H9 (cell line): ENCODE measurements at regions not wholly inside any gene's neighbourhood (a gene's known extent, or its start where the extent isn't known, plus 50 kb on each side); places are given as distances from the start of the nearest gene placed in this dataset.

Experiments
- DNase-seq: peaks from one replicate; pipeline ENCODE4 v3.0.0-alpha.2; 2017
- H2AFZ ChIP-seq: one replicate; pipeline ENCODE4 v1.6.1; 2013; ENCODE audit warnings: mild to moderate bottlenecking, low read length, control low read depth, moderate library complexity
- H2AK5ac ChIP-seq: 2 replicates; pipeline ENCODE4 v1.6.1; 2013; ENCODE audit warnings: low read length, control low read depth, mixed read lengths; ENCODE audit not compliant: insufficient read length
- H2BK120ac ChIP-seq: one replicate; pipeline ENCODE4 v1.6.1; 2013; ENCODE audit warnings: low read depth, mild to moderate bottlenecking, low read length, control low read depth, inconsistent platforms; ENCODE audit not compliant: poor library complexity, severe bottlenecking
- H2BK12ac ChIP-seq: 2 replicates; pipeline ENCODE4 v1.6.1; 2013; ENCODE audit warnings: low read length, control low read depth, mixed read lengths, low read depth; ENCODE audit not compliant: insufficient read length
- H2BK15ac ChIP-seq: 2 replicates; pipeline ENCODE4 v1.6.1; 2013; ENCODE audit warnings: low read depth, low read length, control low read depth
- H2BK20ac ChIP-seq: one replicate; pipeline ENCODE4 v1.6.1; 2013; ENCODE audit warnings: low read depth, mild to moderate bottlenecking, low read length, control low read depth, inconsistent platforms; ENCODE audit not compliant: poor library complexity, severe bottlenecking
- H2BK5ac ChIP-seq: 2 replicates; pipeline ENCODE4 v1.6.1; 2013; ENCODE audit warnings: low read length, control low read depth, mixed read lengths; ENCODE audit not compliant: insufficient read length
- H3K14ac ChIP-seq: 2 replicates; pipeline ENCODE4 v1.6.1; 2013; ENCODE audit warnings: low read length, control low read depth; ENCODE audit not compliant: insufficient read depth
- H3K18ac ChIP-seq: 2 replicates; pipeline ENCODE4 v1.6.1; 2013; ENCODE audit warnings: low read depth, mild to moderate bottlenecking, mixed read lengths, low read length, control low read depth; ENCODE audit not compliant: insufficient read length
- H3K23ac ChIP-seq: 2 replicates; pipeline ENCODE4 v1.6.1; 2013; ENCODE audit warnings: low read length, control low read depth, mixed read lengths, low read depth; ENCODE audit not compliant: insufficient read length
- H3K23me2 ChIP-seq: 2 replicates; pipeline ENCODE4 v1.6.1; 2013; ENCODE audit warnings: low read depth, mild to moderate bottlenecking, mixed read lengths, low read length, control low read depth; ENCODE audit not compliant: insufficient read length, poor library complexity, severe bottlenecking
- H3K27ac ChIP-seq: 2 replicates; pipeline ENCODE4 v1.5.1; 2013; ENCODE audit warnings: low read length, control low read depth, mixed read lengths, low read depth; ENCODE audit not compliant: insufficient read length
- H3K27me3 ChIP-seq: 2 replicates; pipeline ENCODE4 v1.6.1; 2013; ENCODE audit warnings: low read length, control low read depth, inconsistent platforms; ENCODE audit not compliant: insufficient read depth
- H3K4ac ChIP-seq: 2 replicates; pipeline ENCODE4 v1.6.1; 2013; ENCODE audit warnings: low read depth, mild to moderate bottlenecking, control low read depth, inconsistent platforms, low read length, moderate library complexity
- H3K4me1 ChIP-seq: 2 replicates; pipeline ENCODE4 v1.6.1; 2013; ENCODE audit warnings: low read length, control low read depth, inconsistent platforms; ENCODE audit not compliant: insufficient read depth
- H3K4me2 ChIP-seq: 2 replicates; pipeline ENCODE4 v1.6.1; 2013; ENCODE audit warnings: low read length, control low read depth, mixed read lengths; ENCODE audit not compliant: insufficient read length, insufficient read depth
- H3K56ac ChIP-seq: 2 replicates; pipeline ENCODE4 v1.6.1; 2013; ENCODE audit warnings: low read depth, mild to moderate bottlenecking, mixed read lengths, low read length, control low read depth; ENCODE audit not compliant: insufficient read length
- H3K79me1 ChIP-seq: 2 replicates; pipeline ENCODE4 v1.6.1; 2013; ENCODE audit warnings: low read depth, mild to moderate bottlenecking, moderate library complexity, low read length, control low read depth, inconsistent platforms; ENCODE audit not compliant: insufficient read depth, poor library complexity, severe bottlenecking
- H3K79me2 ChIP-seq: 2 replicates; pipeline ENCODE4 v1.6.1; 2013; ENCODE audit warnings: low read length, control low read depth, inconsistent platforms; ENCODE audit not compliant: insufficient read depth
- H3K9ac ChIP-seq: 2 replicates; pipeline ENCODE4 v1.6.1; 2013; ENCODE audit warnings: low read length, control low read depth, mixed read lengths; ENCODE audit not compliant: insufficient read length; ENCODE audit errors: extremely low read depth
- H3K9me3 ChIP-seq: one replicate; pipeline ENCODE4 v1.6.1; 2013; ENCODE audit warnings: low read depth, low read length, inconsistent platforms; ENCODE audit not compliant: control insufficient read depth
- H3T11ph ChIP-seq: one replicate; pipeline ENCODE4 v1.6.1; 2013; ENCODE audit warnings: mild to moderate bottlenecking, low read length, control low read depth, inconsistent platforms
- H4K20me1 ChIP-seq: one replicate; pipeline ENCODE4 v1.6.1; 2013; ENCODE audit not compliant: control insufficient read depth, insufficient read length, insufficient read depth
- H4K5ac ChIP-seq: 2 replicates; pipeline ENCODE4 v1.6.1; 2013; ENCODE audit warnings: low read depth, mild to moderate bottlenecking, mixed read lengths, low read length, control low read depth; ENCODE audit not compliant: insufficient read length
- H4K8ac ChIP-seq: replicated peaks from 2 replicates; pipeline ENCODE4 v1.6.1; 2013; ENCODE audit warnings: low read length, control low read depth, mixed read lengths, low read depth; ENCODE audit not compliant: insufficient read length
- H4K91ac ChIP-seq: 2 replicates; pipeline ENCODE4 v1.6.1; 2013; ENCODE audit warnings: low read depth, mild to moderate bottlenecking, moderate library complexity, mixed read lengths, low read length, control low read depth; ENCODE audit not compliant: insufficient read length
- H3K27ac Mint-ChIP-seq, 3 experiments: 2 replicates in 2 of 3; 3 replicates in 1 of 3; pipeline ENCODE4 v1.8.0; 2020 to 2021; ENCODE audit warnings: mixed read lengths in 3 of 3, mild to moderate bottlenecking in 1 of 3, moderate library complexity in 1 of 3
- H3K27me3 Mint-ChIP-seq: 2 replicates; pipeline ENCODE4 v1.8.0; 2021; ENCODE audit warnings: low read depth, mild to moderate bottlenecking, moderate library complexity, mixed read lengths
- H3K36me3 Mint-ChIP-seq, 3 experiments: 2 replicates in 2 of 3; 3 replicates in 1 of 3; pipeline ENCODE4 v1.8.0; 2020 to 2021; ENCODE audit warnings: low read depth in 3 of 3, mixed read lengths in 3 of 3; ENCODE audit not compliant: insufficient read depth in 1 of 3
- H3K4me1 Mint-ChIP-seq, 2 experiments: 2 replicates each; pipeline ENCODE4 v1.8.0; 2020; ENCODE audit warnings: mixed read lengths in 2 of 2
- H3K4me3 Mint-ChIP-seq, 2 experiments: 2 replicates in 1 of 2; 3 replicates in 1 of 2; pipeline ENCODE4 v1.8.0; 2020 to 2021; ENCODE audit warnings: mild to moderate bottlenecking in 2 of 2, mixed read lengths in 2 of 2, moderate library complexity in 1 of 2
- H3K9me3 Mint-ChIP-seq, 2 experiments: 2 replicates in 1 of 2; 3 replicates in 1 of 2; pipeline ENCODE4 v1.8.0; 2020; ENCODE audit warnings: mild to moderate bottlenecking in 2 of 2, mixed read lengths in 2 of 2, moderate library complexity in 1 of 2
- WGBS: extraction: QIAGEN DNeasy Blood & Tissue Kit; methylation state at CpG from one replicate; pipeline ENCODE4 v1.1.7; 2013; ENCODE audit warnings: missing lambda C conversion rate, low lambda C conversion rate, mixed read lengths; ENCODE audit not compliant: insufficient read length; ENCODE audit errors: extremely low coverage; 5-methylcytosine and 5-hydroxymethylcytosine counted together
- TF ChIP-seq, protein P1 (sequence below): fragments of 200-600 bp; sonication (generic); conservative IDR thresholded peaks from 3 replicates; pipeline ENCODE4 v1.8.0; 2021; ENCODE audit warnings: antibody characterized with exemption, mild to moderate bottlenecking

DNA sequence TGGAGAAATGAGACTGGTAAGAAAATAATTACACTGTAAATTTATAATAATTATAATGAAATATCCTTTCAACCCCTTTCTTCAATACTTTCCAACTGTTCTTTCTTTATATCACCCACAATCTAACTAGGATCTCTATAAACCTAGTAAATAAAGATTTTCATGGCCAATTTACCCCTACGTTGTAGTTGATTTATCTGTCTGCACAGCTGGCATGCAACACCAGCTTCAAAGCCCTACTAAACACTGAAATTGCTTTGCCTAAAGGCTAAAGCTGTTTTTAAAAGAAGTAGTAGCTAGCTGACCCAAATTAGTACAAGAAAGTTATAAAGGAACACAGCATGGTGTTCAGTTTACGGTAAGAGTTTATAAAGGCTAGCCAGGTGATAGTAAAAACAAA is 140.1 kb downstream of the NOL4 start:
- no peak overlapping the region for H3K23ac ChIP-seq
- Mint-ChIP-seq H3K4me3 (no peak overlapping the region), H3K4me1 (no peaks in the 10 kb centered on the region), H3K27me3 (no peaks in the 10 kb centered on the region), H3K27ac (no peak overlapping the region), H3K9me3 (no peaks in the 10 kb centered on the region), H3K36me3 (no peaks in the 10 kb centered on the region)
- H2BK20ac ChIP-seq, result no peak overlapping the region
- H3K79me2 ChIP-seq, result no peaks in the 10 kb centered on the region
- no peak overlapping the region for H3K4ac ChIP-seq
- no peaks in the 10 kb centered on the region for H3K9me3 ChIP-seq
- H2BK5ac ChIP-seq, result no peak overlapping the region
- no peak overlapping the region for H3K14ac ChIP-seq
- no peak overlapping the region for H4K8ac ChIP-seq
- no peak overlapping the region for H4K91ac ChIP-seq
- no peaks in the 10 kb centered on the region for H4K20me1 ChIP-seq
- H3K23me2 ChIP-seq, result no peaks in the 10 kb centered on the region
- H3K18ac ChIP-seq, result no peak overlapping the region
- H2AFZ ChIP-seq, result no peak overlapping the region
- TF ChIP-seq, protein P1, sequence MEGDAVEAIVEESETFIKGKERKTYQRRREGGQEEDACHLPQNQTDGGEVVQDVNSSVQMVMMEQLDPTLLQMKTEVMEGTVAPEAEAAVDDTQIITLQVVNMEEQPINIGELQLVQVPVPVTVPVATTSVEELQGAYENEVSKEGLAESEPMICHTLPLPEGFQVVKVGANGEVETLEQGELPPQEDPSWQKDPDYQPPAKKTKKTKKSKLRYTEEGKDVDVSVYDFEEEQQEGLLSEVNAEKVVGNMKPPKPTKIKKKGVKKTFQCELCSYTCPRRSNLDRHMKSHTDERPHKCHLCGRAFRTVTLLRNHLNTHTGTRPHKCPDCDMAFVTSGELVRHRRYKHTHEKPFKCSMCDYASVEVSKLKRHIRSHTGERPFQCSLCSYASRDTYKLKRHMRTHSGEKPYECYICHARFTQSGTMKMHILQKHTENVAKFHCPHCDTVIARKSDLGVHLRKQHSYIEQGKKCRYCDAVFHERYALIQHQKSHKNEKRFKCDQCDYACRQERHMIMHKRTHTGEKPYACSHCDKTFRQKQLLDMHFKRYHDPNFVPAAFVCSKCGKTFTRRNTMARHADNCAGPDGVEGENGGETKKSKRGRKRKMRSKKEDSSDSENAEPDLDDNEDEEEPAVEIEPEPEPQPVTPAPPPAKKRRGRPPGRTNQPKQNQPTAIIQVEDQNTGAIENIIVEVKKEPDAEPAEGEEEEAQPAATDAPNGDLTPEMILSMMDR, result no peak
- H2AK5ac ChIP-seq, result no peak overlapping the region
- no peak overlapping the region for H2BK15ac ChIP-seq
- H3K56ac ChIP-seq, result no peak overlapping the region
- no peak overlapping the region for H3K27ac ChIP-seq
- H3K4me2 ChIP-seq, result no peak overlapping the region
- H2BK12ac ChIP-seq, result no peak overlapping the region
- DNase-seq, result no peak
- WGBS, result no CpG with 5 or more reads among the region's 2 CpGs
- no peak overlapping the region for H3K9ac ChIP-seq
- H4K5ac ChIP-seq, result no peak overlapping the region
- H3K27me3 ChIP-seq, result no peaks in the 10 kb centered on the region
- no peaks in the 10 kb centered on the region for H3K79me1 ChIP-seq
- no peaks in the 10 kb centered on the region for H3K4me1 ChIP-seq
- no peak overlapping the region for H3T11ph ChIP-seq
- no peak overlapping the region for H2BK120ac ChIP-seq
